GM21737 (cell line): ENCODE measurements at regions not wholly inside any gene's neighbourhood (a gene's known extent, or its start where the extent isn't known, plus 50 kb on each side); places are given as distances from the start of the nearest gene placed in this dataset.

Experiments
- ATAC-seq: cut with Tn5 transposase; IDR thresholded peaks from one replicate; pipeline ENCODE4 v1.9.1; 2021; ENCODE audit warnings: mild to moderate bottlenecking, moderate library complexity; ENCODE audit not compliant: unreplicated experiment

GRCh38 chr22:49181942-49182341 lies 645.7 kb downstream of the BRD1 start:
- ATAC-seq = no peak

- no peak for ATAC-seq
These were observed 646.2 kb downstream of the BRD1 start for GRCh38 chr22:49181431-49181830.

- no peak for ATAC-seq
These were observed 647.0 kb downstream of the BRD1 start for GRCh38 chr22:49180683-49181024.

- no peak for ATAC-seq
These were observed 647.6 kb downstream of the BRD1 start for GRCh38 chr22:49179886-49180682.

- ATAC-seq = no peak
These were observed 648.5 kb downstream of the BRD1 start for GRCh38 chr22:49179175-49179574.

GRCh38 chr22:49178246-49179005 lies 649.2 kb downstream of the BRD1 start:
- ATAC-seq = no peak

- no peak for ATAC-seq
These were observed 650.0 kb downstream of the BRD1 start for GRCh38 chr22:49177666-49178065.

GRCh38 chr22:49176956-49177355 lies 650.7 kb downstream of the BRD1 start:
- ATAC-seq = no peak

GRCh38 chr22:49170053-49170452 lies 657.6 kb downstream of the BRD1 start:
- ATAC-seq = no peak

GRCh38 chr22:49169074-49169744 lies 658.5 kb downstream of the BRD1 start:
- ATAC-seq = no peak

- no peak for ATAC-seq
These were observed 659.4 kb downstream of the BRD1 start for GRCh38 chr22:49168219-49168813.

- no peak for ATAC-seq
These were observed 660.9 kb downstream of the BRD1 start for GRCh38 chr22:49166746-49167145.

- ATAC-seq = no peak
These were observed 661.5 kb downstream of the BRD1 start for GRCh38 chr22:49166211-49166610.

- no peak for ATAC-seq
These were observed 662.8 kb downstream of the BRD1 start for GRCh38 chr22:49164773-49165320.

GRCh38 chr22:49163960-49164690 lies 663.5 kb downstream of the BRD1 start:
- ATAC-seq = no peak

GRCh38 chr22:49163258-49163959 lies 664.3 kb downstream of the BRD1 start:
- no peak for ATAC-seq

- ATAC-seq = no peak
These were observed 664.8 kb downstream of the BRD1 start for GRCh38 chr22:49162841-49163240.

- ATAC-seq = no peak
These were observed 666.4 kb downstream of the BRD1 start for GRCh38 chr22:49161002-49161850.
